Esophagus muscularis mucosa (tissue), 4 donors: ENCODE measurements at regions not wholly inside any gene's neighbourhood (a gene's known extent, or its start where the extent isn't known, plus 50 kb on each side); places are given as distances from the start of the nearest gene placed in this dataset.

Source experiments
- DNase-seq: peaks from one replicate; pipeline ENCODE4 v3.0.0-alpha.2; 2017; ENCODE audit errors: extremely low spot score
- H3K27ac ChIP-seq, 4 donors: fragments of 200-600 bp; sonication (generic); replicated peaks in 1 of 4; 1 replicate in 3 of 4; 2 replicates in 1 of 4; pipeline ENCODE4 v1.5.1; 2016 to 2019; ENCODE audit warnings: mild to moderate bottlenecking in 1 of 4
- H3K27me3 ChIP-seq, 4 donors: fragments of 200-600 bp; sonication (generic); one replicate each; pipeline versions ENCODE4 v1.5.1 to v1.6.0; 2016 to 2019
- H3K36me3 ChIP-seq, 4 donors: fragments of 200-600 bp; sonication (generic); one replicate each; pipeline ENCODE4 v1.5.1; 2016 to 2019
- H3K4me1 ChIP-seq, 4 donors: fragments of 200-600 bp; sonication (generic); one replicate each; pipeline ENCODE4 v1.5.1; 2016 to 2019
- H3K4me3 ChIP-seq, 4 donors: fragments of 200-600 bp; sonication (generic); 1 replicate in 2 of 4; 2 replicates in 2 of 4; pipeline ENCODE4 v1.5.1; 2016 to 2019; ENCODE audit warnings: mild to moderate bottlenecking in 4 of 4, moderate library complexity in 1 of 4
- H3K9me3 ChIP-seq, 4 donors: fragments of 200-600 bp; sonication (generic); 1 replicate in 3 of 4; 2 replicates in 1 of 4; pipeline ENCODE4 v1.5.1; 2016 to 2019
- CTCF ChIP-seq, 3 experiments: fragments of 200-600 bp in 2 of 3; fragments of 450-650 bp in 1 of 3; sonication (generic) in 2 of 3; IDR thresholded peaks; one replicate each; pipeline ENCODE4 v1.5.1; 2017 to 2019; ENCODE audit warnings: antibody characterized with exemption in 3 of 3, mild to moderate bottlenecking in 2 of 3, moderate library complexity in 1 of 3
- EP300 ChIP-seq: sonication (generic); formaldehyde crosslinking; IDR thresholded peaks from one replicate; pipeline ENCODE4 v1.6.1; 2017; ENCODE audit warnings: antibody characterized with exemption
- POLR2A ChIP-seq: fragments of 450-650 bp; IDR thresholded peaks from one replicate; pipeline ENCODE4 v1.6.1; 2017; ENCODE audit warnings: antibody characterized with exemption, moderate library complexity, mild to moderate bottlenecking, low read depth
- POLR2AphosphoS5 ChIP-seq, 2 donors: sonication (generic); formaldehyde crosslinking; IDR thresholded peaks; one replicate each; pipeline ENCODE4 v1.6.1; 2017; ENCODE audit warnings: antibody characterized with exemption in 2 of 2
- WGBS: methylation state at CpG from one replicate; pipeline ENCODE4 v1.1.5; 2018; 5-methylcytosine and 5-hydroxymethylcytosine counted together
- intact Hi-C: fragments of 100-400 bp; cut with DNase I; formaldehyde crosslinking; loops from one replicate; pipeline ENCODE4 v1.15.1; 2023

DNA sequence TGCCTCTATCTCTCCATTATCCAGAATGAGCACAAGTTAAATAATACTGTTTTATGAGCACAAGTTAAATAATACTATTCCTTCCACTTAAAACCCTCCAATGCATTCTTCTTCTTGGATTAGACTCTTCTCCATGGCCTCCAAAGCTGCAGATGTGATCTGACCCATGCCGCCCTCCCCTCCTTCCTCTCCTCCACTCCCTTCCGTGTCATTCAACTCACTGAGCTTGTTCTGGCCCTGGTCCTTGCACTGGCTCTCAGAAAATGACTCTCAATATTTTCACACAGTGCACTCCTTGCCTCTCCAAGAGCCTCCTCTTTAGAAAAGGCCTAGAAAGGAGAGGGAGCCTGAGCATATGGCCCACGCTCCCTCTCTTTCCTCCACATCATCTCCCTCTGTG, 125.0 kb upstream of the CD93 start:
- H3K36me3 ChIP-seq, result no peaks in the 10 kb centered on the region
- TF ChIP-seq CTCF (IDR thresholded peaks at IDR 0.05) (no peak), POLR2AphosphoS5 (IDR thresholded peaks at IDR 0.05) (no peak), POLR2A (no peak), EP300 (no peak)
- H3K4me1 ChIP-seq, result peaks cover 5 to 12% (median 10%) of the 10 kb centered on the region in 4 donors
- H3K27ac ChIP-seq, result no peak overlapping the region
- peak; percentile 81 for DNase-seq
- WGBS, result 97% methylated on average over 3 of the region's 3 CpGs
- H3K27me3 ChIP-seq, result no peaks in the 10 kb centered on the region
- H3K9me3 ChIP-seq, result no peaks in the 10 kb centered on the region
- H3K4me3 ChIP-seq, result no peak overlapping the region
- intact Hi-C loops, result no loop called here

GRCh38 chr20:23207826-23208540, 121.9 kb upstream of the CD93 start:
- H3K27me3 ChIP-seq, result no peaks in the 10 kb centered on the region
- no peak overlapping the region for H3K4me3 ChIP-seq
- peaks cover 24 to 38% (median 30%) of the 10 kb centered on the region in 4 donors for H3K4me1 ChIP-seq
- no peaks in the 10 kb centered on the region for H3K9me3 ChIP-seq
- no peak for TF ChIP-seq POLR2AphosphoS5 (IDR thresholded peaks at IDR 0.05)
- TF ChIP-seq CTCF (IDR thresholded peaks at IDR 0.05), result no peak
- no peak for TF ChIP-seq POLR2A
- no peak for TF ChIP-seq EP300
- no peaks in the 10 kb centered on the region for H3K36me3 ChIP-seq
- DNase-seq, result peak; percentile 91
- intact Hi-C loops, result no loop called here
- 100% methylated on average over 1 of the region's 1 CpG for WGBS
- H3K27ac ChIP-seq, result no peak overlapping the region

GRCh38 chr20:23206995-23207394, 120.9 kb upstream of the CD93 start:
- peaks cover 24 to 38% (median 33%) of the 10 kb centered on the region in 4 donors for H3K4me1 ChIP-seq
- no peak overlapping the region for H3K27ac ChIP-seq
- H3K4me3 ChIP-seq, result no peak overlapping the region
- H3K36me3 ChIP-seq, result no peaks in the 10 kb centered on the region
- H3K27me3 ChIP-seq, result no peaks in the 10 kb centered on the region
- peak; percentile 53 for DNase-seq
- H3K9me3 ChIP-seq, result no peaks in the 10 kb centered on the region
- intact Hi-C loops, result no loop called here
- TF ChIP-seq CTCF (IDR thresholded peaks at IDR 0.05) (no peak), EP300 (no peak), POLR2AphosphoS5 (IDR thresholded peaks at IDR 0.05) (no peak), POLR2A (no peak)
- WGBS, result 88% methylated on average over 6 of the region's 7 CpGs

DNA sequence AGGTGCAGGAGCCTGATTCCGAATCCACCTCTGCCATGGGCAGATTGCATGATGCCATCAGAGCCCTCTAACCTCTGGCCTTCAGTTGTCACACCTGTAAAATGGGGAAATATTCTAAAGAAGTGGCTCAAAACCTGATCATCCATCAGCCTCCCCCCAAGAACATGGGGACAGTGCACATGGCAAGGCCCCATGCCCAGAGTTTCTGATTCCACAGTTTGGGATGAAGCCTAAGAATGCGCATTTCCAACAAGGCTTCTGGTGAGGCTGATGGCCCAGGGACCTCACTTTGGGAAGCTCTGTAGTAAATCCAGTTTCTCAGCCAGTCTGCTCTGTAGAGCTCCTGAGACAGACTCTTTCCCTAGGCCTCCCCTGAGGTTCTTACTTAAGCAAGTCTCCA, 119.9 kb upstream of the CD93 start:
- Histone ChIP-seq H3K4me1 (peaks cover 24 to 38% (median 33%) of the 10 kb centered on the region in 4 donors), H3K36me3 (no peaks in the 10 kb centered on the region), H3K27me3 (no peaks in the 10 kb centered on the region), H3K27ac (peak overlapping the region; percentile 45 to 68 (median 55)), H3K9me3 (no peaks in the 10 kb centered on the region), H3K4me3 (no peak overlapping the region)
- DNase-seq, result peak; percentile 87
- intact Hi-C loops, result no loop called here
- 80% methylated on average over 1 of the region's 2 CpGs for WGBS
- TF ChIP-seq CTCF (IDR thresholded peaks at IDR 0.05) (no peak), POLR2A (no peak), POLR2AphosphoS5 (IDR thresholded peaks at IDR 0.05) (no peak), EP300 (no peak)
